Peyer's patch (tissue), 4 donors: ENCODE measurements at regions not wholly inside any gene's neighbourhood (a gene's known extent, or its start where the extent isn't known, plus 50 kb on each side); places are given as distances from the start of the nearest gene placed in this dataset.
A peak's percentile ranks its signal among the peaks of the same experiment; 100 is the strongest.

Experiments
- DNase-seq, 3 donors: peaks; one replicate each; pipeline ENCODE4 v3.0.0-alpha.2; 2017 to 2019
- H3K27ac ChIP-seq, 4 donors: fragments of 200-600 bp; sonication (generic); one replicate each; pipeline ENCODE4 v1.5.1; 2016 to 2019
- H3K27me3 ChIP-seq, 2 donors: fragments of 200-600 bp; sonication (generic); one replicate each; pipeline ENCODE4 v1.5.1; 2019
- H3K36me3 ChIP-seq, 3 donors: fragments of 200-600 bp; sonication (generic); one replicate each; pipeline ENCODE4 v1.5.1; 2016 to 2019
- H3K4me1 ChIP-seq, 4 donors: fragments of 200-600 bp; sonication (generic); one replicate each; pipeline ENCODE4 v1.5.1; 2016 to 2019
- H3K4me3 ChIP-seq, 4 donors: fragments of 200-600 bp; sonication (generic); 1 replicate in 3 of 4; 2 replicates in 1 of 4; pipeline ENCODE4 v1.5.1; 2016 to 2019; ENCODE audit warnings: mild to moderate bottlenecking in 1 of 4
- H3K9me3 ChIP-seq, 4 donors: fragments of 200-600 bp; sonication (generic); one replicate each; pipeline ENCODE4 v1.5.1; 2016 to 2019; ENCODE audit warnings: mild to moderate bottlenecking in 1 of 4
- CTCF ChIP-seq, 6 experiments: fragments of 450-650 bp in 4 of 6; fragments of 200-600 bp in 2 of 6; sonication (generic) in 1 of 6; IDR thresholded peaks; one replicate each; pipeline ENCODE4 v1.5.1; 2017 to 2019; ENCODE audit warnings: antibody characterized with exemption in 6 of 6, mild to moderate bottlenecking in 3 of 6, moderate library complexity in 1 of 6
- POLR2A ChIP-seq, 2 donors: fragments of 450-650 bp; IDR thresholded peaks; one replicate each; pipeline ENCODE4 v1.5.1; 2017; ENCODE audit warnings: antibody characterized with exemption in 2 of 2, mild to moderate bottlenecking in 2 of 2, moderate library complexity in 2 of 2

GRCh38 chr15:68487087-68487843 lies 55.3 kb upstream of the ITGA11 start:
- Histone ChIP-seq H3K9me3 (no peaks in the 10 kb centered on the region), H3K27me3 (no peaks in the 10 kb centered on the region), H3K4me1 (peaks cover 0 to 10% (median 0%) of the 10 kb centered on the region in 4 donors), H3K4me3 (no peak overlapping the region), H3K27ac (peak overlapping the region in 3 of 4 donors; percentile 5 to 22 (median 19)), H3K36me3 (no peaks in the 10 kb centered on the region)
- no peak for DNase-seq
- no peak for TF ChIP-seq POLR2A (IDR thresholded peaks at IDR 0.05)
- TF ChIP-seq CTCF (IDR thresholded peaks at IDR 0.05) = no peak

- H3K27ac ChIP-seq = no peak overlapping the region
- TF ChIP-seq CTCF (IDR thresholded peaks at IDR 0.05) (no peak), POLR2A (IDR thresholded peaks at IDR 0.05) (no peak)
- DNase-seq = no peak
Measured at GRCh38 chr15:68488290-68488689, 56.3 kb upstream of the ITGA11 start.

GRCh38 chr15:68488966-68489365 lies 57.0 kb upstream of the ITGA11 start:
- peaks cover 0 to 10% (median 0%) of the 10 kb centered on the region in 4 donors for H3K4me1 ChIP-seq
- no peaks in the 10 kb centered on the region for H3K27me3 ChIP-seq
- no peak overlapping the region for H3K4me3 ChIP-seq
- no peak for DNase-seq
- H3K9me3 ChIP-seq = no peaks in the 10 kb centered on the region
- TF ChIP-seq POLR2A (IDR thresholded peaks at IDR 0.05) (no peak), CTCF (IDR thresholded peaks at IDR 0.05) (no peak)
- no peaks in the 10 kb centered on the region for H3K36me3 ChIP-seq
- H3K27ac ChIP-seq = no peak overlapping the region

More at GRCh38 chr15:68488290-68488689, 56.3 kb upstream of the ITGA11 start:
- no peaks in the 10 kb centered on the region for H3K27me3 ChIP-seq
- H3K4me3 ChIP-seq = no peak overlapping the region
- no peaks in the 10 kb centered on the region for H3K9me3 ChIP-seq
- H3K4me1 ChIP-seq = peaks cover 0 to 10% (median 0%) of the 10 kb centered on the region in 4 donors
- H3K36me3 ChIP-seq = no peaks in the 10 kb centered on the region

- H3K9me3 ChIP-seq = no peaks in the 10 kb centered on the region
- H3K4me3 ChIP-seq = no peak overlapping the region
- H3K27me3 ChIP-seq = no peaks in the 10 kb centered on the region
- H3K27ac ChIP-seq = no peak overlapping the region
- no peaks in the 10 kb centered on the region for H3K36me3 ChIP-seq
- no peak for DNase-seq
- TF ChIP-seq POLR2A (IDR thresholded peaks at IDR 0.05) (no peak), CTCF (IDR thresholded peaks at IDR 0.05) (no peak)
- peaks cover 0 to 10% (median 0%) of the 10 kb centered on the region in 4 donors for H3K4me1 ChIP-seq
Measured at GRCh38 chr15:68489421-68489820, 57.5 kb upstream of the ITGA11 start.

GRCh38 chr15:68491415-68492106 lies 59.6 kb upstream of the ITGA11 start:
- Histone ChIP-seq H3K4me1 (peaks cover 0 to 4% (median 0%) of the 10 kb centered on the region in 4 donors), H3K9me3 (no peaks in the 10 kb centered on the region), H3K27ac (no peak overlapping the region), H3K36me3 (no peaks in the 10 kb centered on the region), H3K27me3 (no peaks in the 10 kb centered on the region), H3K4me3 (no peak overlapping the region)
- DNase-seq = no peak
- no peak for TF ChIP-seq CTCF (IDR thresholded peaks at IDR 0.05)
- TF ChIP-seq POLR2A (IDR thresholded peaks at IDR 0.05) = no peak
